CD4-positive, CD25-positive, alpha-beta regulatory T cell (primary cell): ENCODE measurements at regions not wholly inside any gene's neighbourhood (a gene's known extent, or its start where the extent isn't known, plus 50 kb on each side); places are given as distances from the start of the nearest gene placed in this dataset.

Experiments
- ATAC-seq, 2 donors: fragments of 150-1000 bp; cut with Tn5 transposase; one replicate each; pipeline ENCODE4 v1.10.0; 2021; ENCODE audit warnings: low read depth in 2 of 2, moderate number of reproducible peaks in 2 of 2, moderate library complexity in 1 of 2
- DNase-seq, 3 donors: peaks; one replicate each; pipeline versions ENCODE4 v3.0.0 to v3.0.0-alpha.2; 2012 to 2022; ENCODE audit warnings: mixed read lengths in 1 of 3
- H3K27ac ChIP-seq: one replicate; pipeline ENCODE4 v1.7.0; 2013; ENCODE audit warnings: mild to moderate bottlenecking, low read length; ENCODE audit not compliant: insufficient read depth, poor library complexity, severe bottlenecking
- H3K27me3 ChIP-seq: one replicate; pipeline ENCODE4 v1.7.0; 2013; ENCODE audit warnings: low read length; ENCODE audit not compliant: control insufficient read depth, insufficient read depth
- H3K36me3 ChIP-seq: one replicate; pipeline ENCODE4 v1.7.0; 2013; ENCODE audit warnings: mild to moderate bottlenecking, low read length, moderate library complexity; ENCODE audit not compliant: control insufficient read depth, insufficient read depth
- H3K4me1 ChIP-seq: 2 replicates; pipeline ENCODE4 v1.7.0; 2013; ENCODE audit warnings: mild to moderate bottlenecking, low read length; ENCODE audit not compliant: insufficient read depth, control insufficient read depth, poor library complexity, severe bottlenecking
- H3K4me3 ChIP-seq: one replicate; pipeline ENCODE4 v1.7.0; 2013; ENCODE audit warnings: low read depth, mild to moderate bottlenecking, low read length, moderate library complexity
- H3K9me3 ChIP-seq, 2 experiments: 1 replicate in 1 of 2; 2 replicates in 1 of 2; pipeline ENCODE4 v1.7.0; 2013; ENCODE audit warnings: low read length in 2 of 2, mild to moderate bottlenecking in 1 of 2, moderate library complexity in 1 of 2; ENCODE audit not compliant: control insufficient read depth in 2 of 2
- H3K27ac Mint-ChIP-seq, 3 donors: one replicate each; pipeline ENCODE4 v1.8.0; 2020 to 2022; ENCODE audit warnings: mild to moderate bottlenecking in 3 of 3, mixed read lengths in 3 of 3, moderate library complexity in 2 of 3
- H3K27me3 Mint-ChIP-seq: one replicate; pipeline ENCODE4 v1.8.0; 2022; ENCODE audit warnings: mild to moderate bottlenecking, mixed read lengths
- H3K36me3 Mint-ChIP-seq: one replicate; pipeline ENCODE4 v1.8.0; 2020; ENCODE audit warnings: mixed read lengths
- H3K4me1 Mint-ChIP-seq, 4 donors: one replicate each; pipeline ENCODE4 v1.8.0; 2020 to 2022; ENCODE audit warnings: mixed read lengths in 4 of 4, mild to moderate bottlenecking in 1 of 4
- H3K4me3 Mint-ChIP-seq, 4 donors: one replicate each; pipeline ENCODE4 v1.8.0; 2020 to 2022; ENCODE audit warnings: mild to moderate bottlenecking in 4 of 4, mixed read lengths in 4 of 4, moderate library complexity in 3 of 4
- H3K9me3 Mint-ChIP-seq, 7 donors: one replicate each; pipeline ENCODE4 v1.8.0; 2020 to 2022; ENCODE audit warnings: mixed read lengths in 7 of 7, mild to moderate bottlenecking in 3 of 7, moderate library complexity in 2 of 7

DNA sequence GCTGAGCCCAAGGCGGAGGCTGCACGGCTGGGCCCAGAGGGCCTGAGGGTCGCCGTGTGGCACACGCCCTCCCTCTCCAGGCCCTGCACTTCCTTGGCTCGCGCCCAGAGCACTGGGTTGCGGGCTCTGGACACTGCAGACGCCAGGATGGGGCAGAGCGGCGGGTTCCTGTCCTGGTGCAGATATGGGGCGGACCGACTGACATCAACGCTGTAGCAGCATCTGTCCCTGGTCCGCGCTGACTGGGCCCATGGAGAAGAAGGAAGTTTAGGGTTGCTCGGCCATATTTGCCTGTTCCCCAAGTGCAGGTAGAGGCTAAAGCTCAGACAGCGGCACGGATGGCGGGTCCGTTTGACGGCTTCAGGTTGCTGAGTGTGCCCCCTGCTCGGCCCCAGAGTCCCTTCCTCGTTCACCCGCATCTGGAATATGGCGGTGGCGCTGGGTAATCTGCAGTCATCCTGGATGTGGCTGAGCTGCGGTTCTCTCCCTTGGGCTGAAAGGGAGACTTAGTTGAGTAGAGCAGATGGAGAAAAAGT, 116.1 kb downstream of the OR13A1 start:
- ATAC-seq = no peak
- H3K4me1 ChIP-seq = no peaks in the 10 kb centered on the region

DNA sequence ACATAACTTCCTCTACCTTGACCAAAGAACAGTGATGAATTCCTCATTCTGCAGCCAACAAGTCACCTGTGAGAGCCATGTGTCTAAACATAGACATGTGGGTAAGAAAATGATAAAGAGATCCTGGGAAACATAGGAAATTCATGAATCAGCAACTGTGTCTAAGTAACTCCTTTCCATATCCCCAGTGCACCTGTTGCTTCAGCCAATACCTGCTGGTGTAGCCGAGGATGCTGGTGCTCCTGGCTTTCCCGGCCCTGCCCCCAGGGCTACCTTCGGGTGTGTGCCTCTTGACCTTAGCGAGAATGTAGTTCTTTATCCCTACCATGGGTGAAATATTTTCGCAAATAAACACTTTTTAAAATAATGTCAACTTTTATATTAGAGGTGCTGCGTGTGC, 114.1 kb downstream of the OR13A1 start:
- Mint-ChIP-seq H3K27ac (no peak overlapping the region), H3K4me1 (no peaks in the 10 kb centered on the region), H3K36me3 (no peaks in the 10 kb centered on the region)

More for the DNA sequence above, 116.1 kb downstream of the OR13A1 start:
- Histone ChIP-seq H3K4me3 (no peak overlapping the region), H3K27ac (no peak overlapping the region), H3K9me3 (no peaks in the 10 kb centered on the region), H3K27me3 (no peaks in the 10 kb centered on the region), H3K36me3 (no peaks in the 10 kb centered on the region)
- no peaks in the 10 kb centered on the region for H3K4me1 Mint-ChIP-seq
- H3K36me3 Mint-ChIP-seq = no peaks in the 10 kb centered on the region
- no peak for DNase-seq
- no peaks in the 10 kb centered on the region for H3K9me3 Mint-ChIP-seq
- peak overlapping the region in 1 of 4 donors; percentile 38 for H3K4me3 Mint-ChIP-seq
- peaks cover 5% of the 10 kb centered on the region for H3K27me3 Mint-ChIP-seq
- no peak overlapping the region for H3K27ac Mint-ChIP-seq

DNA sequence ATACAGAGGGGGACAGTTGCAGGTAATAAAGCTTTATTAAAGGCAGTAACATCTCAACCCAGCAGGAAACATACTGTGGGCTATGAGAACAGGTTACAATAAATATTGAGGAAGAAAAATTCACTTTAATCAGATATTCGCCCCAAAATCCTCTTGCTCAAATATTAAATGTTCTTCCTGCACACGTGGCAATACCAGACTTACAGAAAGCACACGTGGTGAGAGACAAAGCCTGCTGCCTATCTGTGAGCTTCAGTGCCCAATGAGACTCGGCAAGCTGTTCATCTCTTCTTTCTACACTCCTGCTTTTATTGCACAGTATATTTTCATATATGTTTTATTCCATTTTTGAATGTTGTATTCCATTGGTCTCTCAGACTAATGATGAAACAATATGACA, 113.2 kb downstream of the OR13A1 start:
- H3K4me1 ChIP-seq = no peaks in the 10 kb centered on the region
- no peaks in the 10 kb centered on the region for H3K9me3 Mint-ChIP-seq

More for the DNA sequence above, 114.1 kb downstream of the OR13A1 start:
- peaks cover 5% of the 10 kb centered on the region for H3K27me3 Mint-ChIP-seq
- DNase-seq (no peak), ATAC-seq (no peak)
- H3K27me3 ChIP-seq = no peaks in the 10 kb centered on the region
- no peak overlapping the region for H3K4me3 ChIP-seq
- H3K4me1 ChIP-seq = no peaks in the 10 kb centered on the region
- no peak overlapping the region for H3K4me3 Mint-ChIP-seq
- H3K36me3 ChIP-seq = no peaks in the 10 kb centered on the region
- H3K9me3 ChIP-seq = no peaks in the 10 kb centered on the region
- no peak overlapping the region for H3K27ac ChIP-seq
- H3K9me3 Mint-ChIP-seq = no peaks in the 10 kb centered on the region

DNA sequence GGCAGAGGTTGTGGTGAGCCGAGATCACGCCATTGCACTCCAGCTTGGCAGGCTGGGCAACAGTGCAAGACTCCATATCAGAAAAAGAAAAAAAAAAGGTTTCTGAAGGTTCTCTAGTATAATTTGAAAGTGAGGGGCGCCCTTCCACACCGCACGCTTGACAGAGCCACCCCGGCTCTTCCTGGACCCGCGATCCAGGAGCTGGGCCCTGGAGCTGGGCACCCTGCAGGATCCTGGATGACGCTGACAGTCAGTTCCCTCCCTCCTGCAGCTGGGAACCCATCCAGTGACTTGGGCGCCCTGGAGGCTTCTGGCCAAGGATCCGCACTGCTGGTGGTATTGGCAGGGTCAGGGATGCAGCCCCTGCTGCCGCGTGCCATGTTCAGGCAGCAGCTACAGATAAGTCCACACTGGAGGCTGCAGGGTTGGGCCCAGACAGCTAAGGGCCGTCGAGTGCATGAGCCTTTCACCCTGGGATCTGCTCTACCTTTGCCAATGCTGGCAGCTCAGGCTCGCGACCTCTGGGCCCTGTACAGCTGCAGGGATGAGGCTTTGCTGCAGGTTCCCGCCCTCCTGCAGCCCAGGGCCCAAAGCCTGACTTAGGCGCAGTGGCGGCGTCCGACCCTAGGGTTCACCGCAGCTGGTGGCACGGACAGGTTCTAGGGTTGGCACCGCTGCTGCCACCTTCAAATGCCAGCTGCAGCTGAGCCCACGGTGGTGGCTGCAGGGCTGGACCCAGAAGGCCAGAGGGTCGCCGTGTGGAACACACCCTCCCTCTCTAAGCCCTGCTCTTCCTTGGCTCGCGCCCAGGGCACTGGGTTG, 110.2 kb downstream of the OR13A1 start:
- H3K27me3 Mint-ChIP-seq = peaks cover 12% of the 10 kb centered on the region
- ATAC-seq = no peak

More for the DNA sequence above, 113.2 kb downstream of the OR13A1 start:
- H3K36me3 Mint-ChIP-seq = no peaks in the 10 kb centered on the region
- H3K4me3 ChIP-seq = no peak overlapping the region
- no peaks in the 10 kb centered on the region for H3K36me3 ChIP-seq
- H3K4me1 Mint-ChIP-seq = no peaks in the 10 kb centered on the region
- no peak overlapping the region for H3K27ac Mint-ChIP-seq
- no peaks in the 10 kb centered on the region for H3K9me3 ChIP-seq
- H3K4me3 Mint-ChIP-seq = no peak overlapping the region
- H3K27me3 Mint-ChIP-seq = peaks cover 5% of the 10 kb centered on the region
- no peak overlapping the region for H3K27ac ChIP-seq
- no peaks in the 10 kb centered on the region for H3K27me3 ChIP-seq
- DNase-seq = no peak
- ATAC-seq = no peak

DNA sequence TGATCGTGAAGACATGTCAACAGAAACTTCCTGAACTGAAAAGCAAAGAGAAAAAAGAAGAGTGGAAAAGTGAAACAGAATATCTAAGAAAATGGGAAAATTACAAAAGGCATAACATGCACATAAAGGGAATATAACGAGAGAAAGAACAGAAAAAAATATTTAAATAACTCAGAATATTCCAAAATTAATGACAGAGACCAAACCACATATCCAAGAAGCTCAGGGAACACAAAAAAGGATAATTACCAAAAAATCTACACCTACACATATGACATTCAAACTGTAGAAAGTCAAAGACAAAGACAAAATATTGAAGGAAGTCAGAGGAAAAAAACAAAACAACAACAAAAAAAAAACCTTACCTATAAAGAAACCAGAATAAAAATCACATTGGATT, 105.5 kb downstream of the OR13A1 start:
- H3K4me3 Mint-ChIP-seq = no peak overlapping the region
- H3K36me3 Mint-ChIP-seq = no peaks in the 10 kb centered on the region
- H3K9me3 Mint-ChIP-seq = peaks cover 0 to 4% (median 0%) of the 10 kb centered on the region in 7 donors
- H3K4me1 ChIP-seq = no peaks in the 10 kb centered on the region
- no peak overlapping the region for H3K27ac Mint-ChIP-seq
- no peaks in the 10 kb centered on the region for H3K4me1 Mint-ChIP-seq
- H3K36me3 ChIP-seq = no peaks in the 10 kb centered on the region
- H3K27ac ChIP-seq = no peak overlapping the region
- no peaks in the 10 kb centered on the region for H3K9me3 ChIP-seq
- ATAC-seq = no peak
- no peak overlapping the region for H3K4me3 ChIP-seq
- peaks cover 2% of the 10 kb centered on the region for H3K27me3 ChIP-seq
- peaks cover 7% of the 10 kb centered on the region for H3K27me3 Mint-ChIP-seq
- DNase-seq = no peak

More for the DNA sequence above, 110.2 kb downstream of the OR13A1 start:
- Mint-ChIP-seq H3K4me3 (no peak overlapping the region), H3K36me3 (no peaks in the 10 kb centered on the region), H3K27ac (no peak overlapping the region), H3K9me3 (peaks cover 0 to 4% (median 0%) of the 10 kb centered on the region in 7 donors), H3K4me1 (no peaks in the 10 kb centered on the region)
- Histone ChIP-seq H3K27me3 (peaks cover 2% of the 10 kb centered on the region), H3K4me1 (no peaks in the 10 kb centered on the region), H3K4me3 (no peak overlapping the region), H3K36me3 (no peaks in the 10 kb centered on the region), H3K27ac (no peak overlapping the region), H3K9me3 (no peaks in the 10 kb centered on the region)
- DNase-seq = no peak

DNA sequence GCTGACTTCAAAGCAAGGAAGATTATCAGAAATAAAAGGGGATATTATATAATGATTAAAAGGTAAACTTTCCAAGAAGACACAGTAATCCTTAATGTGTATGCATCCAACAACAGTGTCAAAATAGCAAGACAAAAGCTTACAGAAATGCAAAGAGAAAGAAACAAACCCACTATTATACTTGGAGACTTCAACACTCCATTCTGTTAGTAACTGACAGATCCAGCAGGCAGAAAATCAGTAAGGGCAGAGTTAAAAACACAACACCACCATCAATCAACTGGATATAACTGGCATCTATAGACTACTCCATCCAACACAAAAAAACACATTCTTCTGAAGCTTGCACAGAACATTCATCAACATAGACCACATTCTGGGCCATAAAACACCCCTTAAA, 103.8 kb downstream of the OR13A1 start:
- Histone ChIP-seq H3K4me3 (no peak overlapping the region), H3K36me3 (no peaks in the 10 kb centered on the region), H3K4me1 (no peaks in the 10 kb centered on the region), H3K27me3 (peaks cover 2% of the 10 kb centered on the region), H3K9me3 (no peaks in the 10 kb centered on the region), H3K27ac (no peak overlapping the region)
- ATAC-seq (no peak), DNase-seq (no peak)
- Mint-ChIP-seq H3K4me3 (no peak overlapping the region), H3K36me3 (no peaks in the 10 kb centered on the region), H3K27ac (no peak overlapping the region), H3K9me3 (peaks cover 0 to 4% (median 0%) of the 10 kb centered on the region in 7 donors), H3K27me3 (peaks cover 7% of the 10 kb centered on the region), H3K4me1 (no peaks in the 10 kb centered on the region)

DNA sequence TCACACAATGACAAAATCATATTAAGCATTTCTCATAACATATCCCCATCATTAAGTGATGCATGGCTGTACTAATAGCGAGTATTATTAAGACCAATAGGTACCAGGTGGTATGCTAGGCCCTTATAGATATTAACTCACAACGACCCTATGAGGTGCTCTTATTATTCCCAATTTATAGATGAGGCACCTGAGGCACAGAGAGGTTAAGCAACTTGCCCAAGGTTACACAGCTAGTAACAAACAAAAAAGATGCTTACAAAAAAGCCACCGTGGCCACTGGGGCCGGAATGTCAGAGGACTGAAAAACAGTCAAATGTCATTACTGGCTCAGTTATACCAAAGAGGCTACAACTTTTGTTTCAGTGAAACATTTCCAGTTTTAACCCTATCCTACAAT, 96.0 kb downstream of the OR13A1 start:
- no peak overlapping the region for H3K27ac Mint-ChIP-seq
- DNase-seq = no peak
- ATAC-seq = no peak
- H3K4me1 ChIP-seq = no peaks in the 10 kb centered on the region
- no peaks in the 10 kb centered on the region for H3K9me3 ChIP-seq
- no peak overlapping the region for H3K4me3 ChIP-seq
- H3K27ac ChIP-seq = no peak overlapping the region
- H3K4me1 Mint-ChIP-seq = no peaks in the 10 kb centered on the region
- peaks cover 4% of the 10 kb centered on the region for H3K27me3 Mint-ChIP-seq
- H3K36me3 Mint-ChIP-seq = no peaks in the 10 kb centered on the region
- no peak overlapping the region for H3K4me3 Mint-ChIP-seq
- H3K9me3 Mint-ChIP-seq = peaks cover 0 to 4% (median 0%) of the 10 kb centered on the region in 7 donors
- no peaks in the 10 kb centered on the region for H3K27me3 ChIP-seq
- H3K36me3 ChIP-seq = no peaks in the 10 kb centered on the region

DNA sequence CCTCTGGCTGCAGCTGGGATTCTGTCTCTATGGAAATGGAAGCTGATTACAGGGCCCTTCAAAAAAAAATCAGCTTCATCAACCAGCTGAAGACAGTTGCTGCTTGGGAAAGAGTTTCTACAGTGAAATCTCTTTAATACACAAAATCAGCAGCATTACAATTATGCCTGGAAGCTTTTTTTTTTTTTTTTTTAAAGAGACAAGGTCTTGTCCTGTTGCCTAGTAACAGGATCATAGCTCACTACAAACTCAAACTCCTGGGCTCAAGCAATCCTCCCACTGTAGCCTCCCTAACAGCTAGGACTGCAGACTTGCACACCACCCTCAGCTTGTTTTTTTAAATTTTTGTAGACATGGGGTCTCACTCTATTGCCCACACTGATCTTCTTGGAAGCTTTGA, 94.5 kb downstream of the OR13A1 start:
- ATAC-seq (no peak), DNase-seq (no peak)
- Mint-ChIP-seq H3K4me3 (no peak overlapping the region), H3K36me3 (no peaks in the 10 kb centered on the region), H3K4me1 (no peaks in the 10 kb centered on the region), H3K9me3 (peaks cover 0 to 4% (median 0%) of the 10 kb centered on the region in 7 donors), H3K27me3 (peaks cover 4% of the 10 kb centered on the region), H3K27ac (no peak overlapping the region)
- no peaks in the 10 kb centered on the region for H3K36me3 ChIP-seq
- no peaks in the 10 kb centered on the region for H3K4me1 ChIP-seq
- no peaks in the 10 kb centered on the region for H3K27me3 ChIP-seq
- H3K27ac ChIP-seq = no peak overlapping the region
- H3K4me3 ChIP-seq = no peak overlapping the region
- no peaks in the 10 kb centered on the region for H3K9me3 ChIP-seq
